Prostate gland (tissue), 2 donors: ENCODE measurements at regions not wholly inside any gene's neighbourhood (a gene's known extent, or its start where the extent isn't known, plus 50 kb on each side); places are given as distances from the start of the nearest gene placed in this dataset.

Experiments
- CTCF ChIP-seq, 4 experiments: fragments of 200-600 bp in 2 of 4; fragments of 450-650 bp in 2 of 4; sonication (generic) in 2 of 4; IDR thresholded peaks; 1 replicate in 3 of 4; 2 replicates in 1 of 4; pipeline ENCODE4 v1.5.1; 2016 to 2019; ENCODE audit warnings: antibody characterized with exemption in 4 of 4, mild to moderate bottlenecking in 2 of 4, moderate library complexity in 2 of 4
- POLR2A ChIP-seq: fragments of 450-650 bp; IDR thresholded peaks from one replicate; pipeline ENCODE4 v1.6.1; 2016; ENCODE audit warnings: antibody characterized with exemption, mild to moderate bottlenecking

- TF ChIP-seq CTCF (IDR thresholded peaks at IDR 0.05) (no peak), POLR2A (no peak)
Observed at GRCh38 chr6:14889611-14890593, 356.0 kb upstream of the JARID2 start.
